Loucy (cell line): ENCODE measurements at regions not wholly inside any gene's neighbourhood (a gene's known extent, or its start where the extent isn't known, plus 50 kb on each side); places are given as distances from the start of the nearest gene placed in this dataset.

Experiments
- H2AFZ ChIP-seq: fragments of 200-600 bp; sonication (generic); 2 replicates; pipeline ENCODE4 v1.6.0; 2016; ENCODE audit warnings: antibody characterized with exemption, mild to moderate bottlenecking, low read length, moderate library complexity
- H3F3A ChIP-seq: fragments of 200-600 bp; 2 replicates; pipeline ENCODE4 v1.6.0; 2016; ENCODE audit warnings: antibody characterized with exemption, low read depth, mild to moderate bottlenecking
- H3K27me3 ChIP-seq: fragments of 200-600 bp; sonication (generic); 2 replicates; pipeline ENCODE4 v1.6.1; 2014; ENCODE audit warnings: low read length, mild to moderate bottlenecking; ENCODE audit not compliant: insufficient read depth, poor library complexity, severe bottlenecking
- H3K36me3 ChIP-seq: fragments of 200-600 bp; sonication (generic); 2 replicates; pipeline ENCODE4 v1.6.1; 2016; ENCODE audit warnings: low read length; ENCODE audit not compliant: insufficient read depth
- H3K4me1 ChIP-seq: fragments of 200-600 bp; sonication (generic); 2 replicates; pipeline ENCODE4 v1.5.1; 2014; ENCODE audit warnings: low read length, mild to moderate bottlenecking; ENCODE audit not compliant: insufficient read depth, poor library complexity, severe bottlenecking
- H3K4me2 ChIP-seq: fragments of 200-600 bp; sonication (generic); 2 replicates; pipeline ENCODE4 v1.6.0; 2014; ENCODE audit warnings: antibody characterized with exemption, low read length, low read depth, mild to moderate bottlenecking; ENCODE audit not compliant: poor library complexity, severe bottlenecking
- H3K4me3 ChIP-seq: fragments of 200-600 bp; sonication (generic); 2 replicates; pipeline ENCODE4 v1.5.1; 2014; ENCODE audit warnings: low read length, mild to moderate bottlenecking, mixed read lengths; ENCODE audit not compliant: poor library complexity, severe bottlenecking
- H3K79me2 ChIP-seq: fragments of 200-600 bp; sonication (generic); 2 replicates; pipeline ENCODE4 v1.6.1; 2014; ENCODE audit warnings: low read length; ENCODE audit not compliant: insufficient read depth
- H3K9ac ChIP-seq: fragments of 200-600 bp; sonication (generic); 2 replicates; pipeline ENCODE4 v1.6.0; 2014; ENCODE audit warnings: mild to moderate bottlenecking, low read depth, low read length, moderate library complexity; ENCODE audit not compliant: poor library complexity, severe bottlenecking
- H3K9me2 ChIP-seq: fragments of 200-600 bp; sonication (generic); replicated peaks from 2 replicates; pipeline ENCODE4 v1.6.1; 2016; ENCODE audit warnings: low read depth, low read length, mixed read lengths
- H3K9me3 ChIP-seq: fragments of 200-600 bp; sonication (generic); 2 replicates; pipeline ENCODE4 v1.6.1; 2014; ENCODE audit warnings: mild to moderate bottlenecking, antibody characterized with exemption, low read length, low read depth; ENCODE audit not compliant: insufficient read depth
- H4K20me1 ChIP-seq: fragments of 200-600 bp; sonication (generic); 2 replicates; pipeline ENCODE4 v1.6.0; 2014; ENCODE audit warnings: antibody characterized with exemption, low read length, mild to moderate bottlenecking; ENCODE audit not compliant: insufficient read depth, poor library complexity, severe bottlenecking
- EZH2phosphoT487 ChIP-seq: fragments of 200-600 bp; IDR thresholded peaks from 2 replicates; pipeline ENCODE4 v1.6.1; 2018; ENCODE audit warnings: antibody characterized with exemption, mild to moderate bottlenecking, moderate library complexity, borderline replicate concordance
- TF ChIP-seq, protein P1 (sequence below): fragments of 200-600 bp; sonication (generic); conservative IDR thresholded peaks from 2 replicates; pipeline ENCODE4 v1.5.1; 2014; ENCODE audit warnings: mild to moderate bottlenecking, antibody characterized with exemption, low read length

DNA sequence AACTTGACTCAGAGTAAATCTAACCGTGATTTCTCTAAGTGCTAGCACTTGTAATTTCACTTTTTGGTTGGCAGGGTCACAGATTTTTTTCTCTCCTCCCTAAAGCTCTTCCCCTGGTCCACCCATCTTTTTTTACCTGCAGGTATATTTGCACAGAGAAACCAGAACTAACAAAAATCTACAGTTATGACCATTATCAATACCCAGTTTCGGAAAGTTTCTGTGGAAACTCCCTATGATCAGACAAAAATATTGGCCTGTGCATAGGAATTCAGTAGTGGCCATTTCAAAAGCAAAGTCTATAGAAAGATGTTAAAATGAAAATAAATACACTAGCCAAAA, 62.4 kb upstream of the ATF7IP2 start:
- Histone ChIP-seq H2AFZ (no peak overlapping the region), H4K20me1 (no peaks in the 10 kb centered on the region), H3K9me2 (no peaks in the 10 kb centered on the region), H3K4me1 (no peaks in the 10 kb centered on the region), H3K4me3 (no peak overlapping the region), H3K79me2 (no peaks in the 10 kb centered on the region), H3K9me3 (no peaks in the 10 kb centered on the region), H3K36me3 (no peaks in the 10 kb centered on the region), H3K4me2 (no peak overlapping the region), H3F3A (no peaks in the 10 kb centered on the region), H3K27me3 (no peaks in the 10 kb centered on the region), H3K9ac (no peak overlapping the region)
- TF ChIP-seq, protein P1, sequence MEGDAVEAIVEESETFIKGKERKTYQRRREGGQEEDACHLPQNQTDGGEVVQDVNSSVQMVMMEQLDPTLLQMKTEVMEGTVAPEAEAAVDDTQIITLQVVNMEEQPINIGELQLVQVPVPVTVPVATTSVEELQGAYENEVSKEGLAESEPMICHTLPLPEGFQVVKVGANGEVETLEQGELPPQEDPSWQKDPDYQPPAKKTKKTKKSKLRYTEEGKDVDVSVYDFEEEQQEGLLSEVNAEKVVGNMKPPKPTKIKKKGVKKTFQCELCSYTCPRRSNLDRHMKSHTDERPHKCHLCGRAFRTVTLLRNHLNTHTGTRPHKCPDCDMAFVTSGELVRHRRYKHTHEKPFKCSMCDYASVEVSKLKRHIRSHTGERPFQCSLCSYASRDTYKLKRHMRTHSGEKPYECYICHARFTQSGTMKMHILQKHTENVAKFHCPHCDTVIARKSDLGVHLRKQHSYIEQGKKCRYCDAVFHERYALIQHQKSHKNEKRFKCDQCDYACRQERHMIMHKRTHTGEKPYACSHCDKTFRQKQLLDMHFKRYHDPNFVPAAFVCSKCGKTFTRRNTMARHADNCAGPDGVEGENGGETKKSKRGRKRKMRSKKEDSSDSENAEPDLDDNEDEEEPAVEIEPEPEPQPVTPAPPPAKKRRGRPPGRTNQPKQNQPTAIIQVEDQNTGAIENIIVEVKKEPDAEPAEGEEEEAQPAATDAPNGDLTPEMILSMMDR, result no peak
- no peak for TF ChIP-seq EZH2phosphoT487

DNA sequence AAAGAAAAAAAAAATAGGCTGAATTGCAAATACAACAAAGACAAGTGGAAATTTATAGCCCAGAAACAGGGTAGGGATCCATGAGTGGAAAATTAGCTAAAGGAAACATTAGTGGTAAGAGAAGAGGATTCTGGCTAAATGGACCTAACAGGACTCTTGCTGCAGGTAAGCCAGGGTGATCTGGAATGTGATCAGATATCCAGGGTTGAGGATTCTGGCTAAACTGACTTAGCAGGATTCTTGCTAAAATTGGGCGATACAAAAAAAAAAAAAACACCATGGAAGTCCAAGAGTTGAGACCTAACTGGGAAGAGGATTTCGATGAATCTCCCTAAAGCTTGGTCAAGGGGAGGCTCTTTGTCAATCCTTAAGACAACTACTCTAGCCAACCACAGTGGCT, 61.7 kb upstream of the ATF7IP2 start:
- no peaks in the 10 kb centered on the region for H3K9me3 ChIP-seq
- H3K27me3 ChIP-seq, result no peaks in the 10 kb centered on the region
- H3K36me3 ChIP-seq, result no peaks in the 10 kb centered on the region
- H3K4me1 ChIP-seq, result no peaks in the 10 kb centered on the region
- TF ChIP-seq, protein P1, result no peak
- no peak for TF ChIP-seq EZH2phosphoT487
- no peaks in the 10 kb centered on the region for H3K9me2 ChIP-seq
- H3K4me2 ChIP-seq, result no peak overlapping the region
- no peaks in the 10 kb centered on the region for H3F3A ChIP-seq
- no peaks in the 10 kb centered on the region for H3K79me2 ChIP-seq
- H3K4me3 ChIP-seq, result no peak overlapping the region
- H2AFZ ChIP-seq, result no peak overlapping the region
- no peaks in the 10 kb centered on the region for H4K20me1 ChIP-seq
- H3K9ac ChIP-seq, result no peak overlapping the region

DNA sequence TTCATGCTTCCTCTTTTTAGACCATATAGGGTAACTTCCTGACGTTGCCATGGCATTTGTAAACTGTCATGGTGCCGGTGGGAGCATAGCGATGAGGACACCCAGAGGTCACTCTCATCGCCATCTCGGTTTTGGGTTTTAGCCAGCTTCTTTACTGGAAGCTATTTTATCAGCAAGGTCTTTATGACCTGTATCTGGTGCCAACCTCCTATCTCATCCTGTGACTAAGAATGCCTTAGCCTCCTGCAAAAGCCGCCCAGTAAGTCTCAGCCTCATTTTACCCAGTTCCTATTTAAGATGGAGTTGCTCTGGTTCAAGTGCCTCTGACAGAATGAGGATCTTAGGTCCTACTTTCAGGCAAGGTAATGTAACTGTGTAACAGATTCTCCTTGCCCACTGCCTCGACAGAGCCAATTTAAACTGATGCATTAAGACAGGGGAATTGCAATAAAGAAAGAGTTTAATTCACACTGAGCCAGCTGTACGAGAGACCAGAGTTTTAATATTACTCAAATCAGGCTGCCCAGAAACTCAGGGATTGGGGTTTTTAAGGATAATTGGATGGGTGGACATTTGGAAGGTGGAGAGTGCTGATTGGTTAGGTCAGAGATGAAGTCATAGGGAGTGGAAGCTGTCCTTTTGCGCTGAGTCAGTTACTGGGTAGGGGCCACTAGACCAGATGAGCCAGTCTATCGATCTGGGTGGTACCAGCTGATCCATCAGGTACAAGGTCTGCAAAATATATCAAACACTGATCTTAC, 59.9 kb upstream of the ATF7IP2 start:
- Histone ChIP-seq H3K4me2 (no peak overlapping the region), H3F3A (no peaks in the 10 kb centered on the region), H3K36me3 (no peaks in the 10 kb centered on the region), H3K27me3 (no peaks in the 10 kb centered on the region), H3K4me1 (no peaks in the 10 kb centered on the region), H3K9me2 (no peaks in the 10 kb centered on the region), H3K4me3 (no peak overlapping the region), H3K79me2 (no peaks in the 10 kb centered on the region), H3K9ac (no peak overlapping the region), H2AFZ (no peak overlapping the region), H4K20me1 (no peaks in the 10 kb centered on the region), H3K9me3 (no peaks in the 10 kb centered on the region)
- TF ChIP-seq, protein P1, result no peak
- no peak for TF ChIP-seq EZH2phosphoT487
